Panc1 (cell line): ENCODE measurements at regions not wholly inside any gene's neighbourhood (a gene's known extent, or its start where the extent isn't known, plus 50 kb on each side); places are given as distances from the start of the nearest gene placed in this dataset.

ENCODE experiments used
- ATAC-seq: fragments of 200-7000 bp; cut with Tn5 transposase; 2 replicates; pipeline ENCODE4 v1.9.1; 2020; ENCODE audit warnings: mild to moderate bottlenecking, moderate library complexity
- BruUV-seq: library from RNA; stranded (reverse); fragments of 400-500 nt; replicated peaks from 2 replicates; lab custom pipeline; 2021; lab: Mats Ljungman, UMichigan
- CTCF ChIA-PET: fragments of 300-600 bp; sonication (Branson Sonifier 250); formaldehyde crosslinking; loops from one replicate; lab custom pipeline; 2022; ENCODE audit warnings: antibody characterized with exemption; lab: Charles Lee
- POLR2A ChIA-PET: fragments of 300-600 bp; sonication (Branson Sonifier 250); formaldehyde crosslinking; loops from one replicate; lab custom pipeline; 2022; ENCODE audit warnings: antibody characterized with exemption; lab: Charles Lee
- DNase-seq: peaks from one replicate; pipeline ENCODE4 v3.0.0-alpha.2; 2010; ENCODE audit warnings: low read depth, low spot score
- H3K27ac ChIP-seq: 2 replicates; pipeline ENCODE4 v1.5.1; 2011; ENCODE audit warnings: mild to moderate bottlenecking, low read length, inconsistent platforms
- H3K27me3 ChIP-seq: fragments of 200-500 bp; sonication (Bioruptor generic); 2 replicates; pipeline ENCODE4 v1.6.0; 2014; ENCODE audit warnings: low read length, inconsistent platforms; ENCODE audit not compliant: control insufficient read depth, insufficient read depth
- H3K36me3 ChIP-seq: fragments of 200-500 bp; sonication (Bioruptor generic); 2 replicates; pipeline ENCODE4 v1.5.1; 2014; ENCODE audit warnings: inconsistent platforms, mild to moderate bottlenecking, low read length, moderate library complexity; ENCODE audit not compliant: control insufficient read depth, insufficient read depth
- H3K4me1 ChIP-seq: 2 replicates; pipeline ENCODE4 v1.5.1; 2011; ENCODE audit warnings: inconsistent platforms, mild to moderate bottlenecking, low read length, moderate library complexity; ENCODE audit not compliant: control insufficient read depth, insufficient read depth
- H3K4me3 ChIP-seq, 2 experiments: 2 replicates each; pipeline ENCODE4 v1.5.1; 2011 to 2012; ENCODE audit warnings: low read depth in 2 of 2, low read length in 2 of 2, mild to moderate bottlenecking in 2 of 2, inconsistent platforms in 1 of 2, moderate library complexity in 1 of 2
- H3K9me3 ChIP-seq: fragments of 200-500 bp; sonication (Bioruptor generic); 2 replicates; pipeline ENCODE4 v1.5.1; 2014; ENCODE audit warnings: low read depth, mild to moderate bottlenecking, inconsistent platforms, low read length, moderate library complexity; ENCODE audit not compliant: control insufficient read depth, insufficient read depth
- POLR2AphosphoS5 ChIP-seq: IDR thresholded peaks from 2 replicates; pipeline ENCODE4 v1.6.1; 2012; ENCODE audit warnings: mild to moderate bottlenecking, low read depth, low read length, moderate library complexity
- SIN3A ChIP-seq: IDR thresholded peaks from 2 replicates; pipeline ENCODE4 v1.6.1; 2012; ENCODE audit warnings: low read depth, mild to moderate bottlenecking, low read length, moderate library complexity, borderline replicate concordance; ENCODE audit not compliant: insufficient read depth
- TCF7L2 ChIP-seq: IDR thresholded peaks from 2 replicates; pipeline ENCODE4 v1.6.1; 2011; ENCODE audit warnings: mild to moderate bottlenecking, low read depth, low read length, inconsistent platforms
- in situ Hi-C: cut with HindIII; loops from 2 replicates; pipeline ENCODE4 v1.10.0; 2016; ENCODE audit warnings: low sequenced_read_pairs, low pct_unique_long_range_greater_than_20kb
- intact Hi-C: fragments of 100-400 bp; cut with micrococcal nuclease; formaldehyde crosslinking; loops from one replicate; pipeline ENCODE4 v1.10.0; 2022; ENCODE audit not compliant: unreplicated experiment
- TF ChIP-seq, protein P1 (sequence below): fragments of 450-650 bp; IDR thresholded peaks from 2 replicates; pipeline ENCODE4 v1.5.1; 2017; ENCODE audit warnings: mild to moderate bottlenecking
- TF ChIP-seq, protein P2 (sequence below), 2 experiments: IDR thresholded peaks; 2 replicates each; pipeline ENCODE4 v1.6.1; 2011 to 2012; ENCODE audit warnings: low read depth in 2 of 2, control low read depth in 1 of 2, low read length in 1 of 2, mild to moderate bottlenecking in 1 of 2, moderate library complexity in 1 of 2; ENCODE audit not compliant: insufficient read depth in 1 of 2

DNA sequence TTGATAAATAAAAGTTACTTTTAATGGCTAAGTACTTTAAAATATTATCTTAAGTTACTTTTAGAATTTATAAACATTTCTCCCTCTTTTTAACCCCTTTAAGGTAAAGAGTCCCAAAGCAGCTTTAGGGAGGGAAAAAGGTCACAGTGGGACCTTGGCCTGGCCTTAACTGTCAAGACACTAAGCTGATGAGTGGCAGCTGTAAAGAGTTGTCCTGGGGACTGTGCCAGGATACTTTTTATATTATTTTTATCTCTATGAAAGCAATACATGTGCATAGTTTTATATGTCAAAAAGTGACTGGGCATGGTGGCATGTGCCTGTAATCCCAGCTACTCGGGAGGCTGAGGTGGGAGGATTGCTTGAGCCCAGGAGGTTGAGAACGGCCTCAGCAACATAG lies 94.2 kb upstream of the RESF1 start:
- Histone ChIP-seq H3K36me3 (no peaks in the 10 kb centered on the region), H3K4me3 (no peak overlapping the region), H3K4me1 (0 out of 2 replicates have a peak, but pooled peaks cover 3% of the 10 kb centered on the region), H3K27me3 (no peaks in the 10 kb centered on the region), H3K27ac (no peak overlapping the region), H3K9me3 (no peaks in the 10 kb centered on the region)
- POLR2A ChIA-PET: no interaction called here
- TF ChIP-seq POLR2AphosphoS5 (no peak), SIN3A (no peak), TCF7L2 (no peak)
- TF ChIP-seq, protein P1, sequence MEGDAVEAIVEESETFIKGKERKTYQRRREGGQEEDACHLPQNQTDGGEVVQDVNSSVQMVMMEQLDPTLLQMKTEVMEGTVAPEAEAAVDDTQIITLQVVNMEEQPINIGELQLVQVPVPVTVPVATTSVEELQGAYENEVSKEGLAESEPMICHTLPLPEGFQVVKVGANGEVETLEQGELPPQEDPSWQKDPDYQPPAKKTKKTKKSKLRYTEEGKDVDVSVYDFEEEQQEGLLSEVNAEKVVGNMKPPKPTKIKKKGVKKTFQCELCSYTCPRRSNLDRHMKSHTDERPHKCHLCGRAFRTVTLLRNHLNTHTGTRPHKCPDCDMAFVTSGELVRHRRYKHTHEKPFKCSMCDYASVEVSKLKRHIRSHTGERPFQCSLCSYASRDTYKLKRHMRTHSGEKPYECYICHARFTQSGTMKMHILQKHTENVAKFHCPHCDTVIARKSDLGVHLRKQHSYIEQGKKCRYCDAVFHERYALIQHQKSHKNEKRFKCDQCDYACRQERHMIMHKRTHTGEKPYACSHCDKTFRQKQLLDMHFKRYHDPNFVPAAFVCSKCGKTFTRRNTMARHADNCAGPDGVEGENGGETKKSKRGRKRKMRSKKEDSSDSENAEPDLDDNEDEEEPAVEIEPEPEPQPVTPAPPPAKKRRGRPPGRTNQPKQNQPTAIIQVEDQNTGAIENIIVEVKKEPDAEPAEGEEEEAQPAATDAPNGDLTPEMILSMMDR: no peak
- TF ChIP-seq, protein P2, sequence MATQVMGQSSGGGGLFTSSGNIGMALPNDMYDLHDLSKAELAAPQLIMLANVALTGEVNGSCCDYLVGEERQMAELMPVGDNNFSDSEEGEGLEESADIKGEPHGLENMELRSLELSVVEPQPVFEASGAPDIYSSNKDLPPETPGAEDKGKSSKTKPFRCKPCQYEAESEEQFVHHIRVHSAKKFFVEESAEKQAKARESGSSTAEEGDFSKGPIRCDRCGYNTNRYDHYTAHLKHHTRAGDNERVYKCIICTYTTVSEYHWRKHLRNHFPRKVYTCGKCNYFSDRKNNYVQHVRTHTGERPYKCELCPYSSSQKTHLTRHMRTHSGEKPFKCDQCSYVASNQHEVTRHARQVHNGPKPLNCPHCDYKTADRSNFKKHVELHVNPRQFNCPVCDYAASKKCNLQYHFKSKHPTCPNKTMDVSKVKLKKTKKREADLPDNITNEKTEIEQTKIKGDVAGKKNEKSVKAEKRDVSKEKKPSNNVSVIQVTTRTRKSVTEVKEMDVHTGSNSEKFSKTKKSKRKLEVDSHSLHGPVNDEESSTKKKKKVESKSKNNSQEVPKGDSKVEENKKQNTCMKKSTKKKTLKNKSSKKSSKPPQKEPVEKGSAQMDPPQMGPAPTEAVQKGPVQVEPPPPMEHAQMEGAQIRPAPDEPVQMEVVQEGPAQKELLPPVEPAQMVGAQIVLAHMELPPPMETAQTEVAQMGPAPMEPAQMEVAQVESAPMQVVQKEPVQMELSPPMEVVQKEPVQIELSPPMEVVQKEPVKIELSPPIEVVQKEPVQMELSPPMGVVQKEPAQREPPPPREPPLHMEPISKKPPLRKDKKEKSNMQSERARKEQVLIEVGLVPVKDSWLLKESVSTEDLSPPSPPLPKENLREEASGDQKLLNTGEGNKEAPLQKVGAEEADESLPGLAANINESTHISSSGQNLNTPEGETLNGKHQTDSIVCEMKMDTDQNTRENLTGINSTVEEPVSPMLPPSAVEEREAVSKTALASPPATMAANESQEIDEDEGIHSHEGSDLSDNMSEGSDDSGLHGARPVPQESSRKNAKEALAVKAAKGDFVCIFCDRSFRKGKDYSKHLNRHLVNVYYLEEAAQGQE (IDR thresholded peaks at IDR 0.05; ENCODE audit: insufficient read depth in 1 of 2, low read depth in 2 of 2, low read length in 1 of 2): no peak
- intact Hi-C loops (no loop called here), in situ Hi-C loops (no loop called here)
- no peak for ATAC-seq
- DNase-seq: no peak
- no TSS peak for BruUV-seq
- CTCF ChIA-PET: no interaction called here

DNA sequence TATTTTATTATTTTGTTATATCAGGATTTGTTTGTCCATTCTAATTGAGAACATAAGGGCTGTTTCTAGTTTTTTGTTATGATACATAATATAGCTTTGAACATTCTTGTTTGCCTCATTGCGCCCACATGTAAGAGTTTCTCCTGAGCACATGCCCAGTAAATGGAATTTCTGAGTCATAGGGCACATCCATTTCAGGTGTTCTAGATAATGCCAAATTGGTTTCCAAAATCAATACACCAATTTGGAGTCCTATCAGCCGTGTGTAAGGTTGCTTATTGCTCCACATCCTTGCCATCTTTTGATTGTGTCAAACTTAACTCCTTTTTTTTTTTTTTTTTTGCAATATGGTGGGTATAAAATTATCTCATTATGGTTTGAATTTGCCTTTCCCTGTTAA lies 97.9 kb upstream of the RESF1 start:
- ChIA-PET POLR2A (no interaction called here), CTCF (no interaction called here)
- Histone ChIP-seq H3K4me3 (no peak overlapping the region), H3K27me3 (no peaks in the 10 kb centered on the region), H3K27ac (no peak overlapping the region), H3K4me1 (no peaks in the 10 kb centered on the region), H3K36me3 (no peaks in the 10 kb centered on the region), H3K9me3 (no peaks in the 10 kb centered on the region)
- BruUV-seq: no TSS peak
- TF ChIP-seq, protein P1: no peak
- no peak for TF ChIP-seq POLR2AphosphoS5
- TF ChIP-seq, protein P2 (IDR thresholded peaks at IDR 0.05; ENCODE audit: insufficient read depth in 1 of 2, low read depth in 2 of 2, low read length in 1 of 2): no peak
- TF ChIP-seq SIN3A: no peak
- TF ChIP-seq TCF7L2: no peak
- ATAC-seq (no peak), DNase-seq (no peak)
- intact Hi-C loops (no loop called here), in situ Hi-C loops (no loop called here)
